ENCODE measurements at regions not wholly inside any gene's neighbourhood (a gene's known extent, or its start where the extent isn't known, plus 50 kb on each side); places are given as distances from the start of the nearest gene placed in this dataset.

GRCh38 chr4:28402751-28403150 lies 1542.1 kb downstream of the STIM2 start:
- TF ChIP-seq, protein P1, sequence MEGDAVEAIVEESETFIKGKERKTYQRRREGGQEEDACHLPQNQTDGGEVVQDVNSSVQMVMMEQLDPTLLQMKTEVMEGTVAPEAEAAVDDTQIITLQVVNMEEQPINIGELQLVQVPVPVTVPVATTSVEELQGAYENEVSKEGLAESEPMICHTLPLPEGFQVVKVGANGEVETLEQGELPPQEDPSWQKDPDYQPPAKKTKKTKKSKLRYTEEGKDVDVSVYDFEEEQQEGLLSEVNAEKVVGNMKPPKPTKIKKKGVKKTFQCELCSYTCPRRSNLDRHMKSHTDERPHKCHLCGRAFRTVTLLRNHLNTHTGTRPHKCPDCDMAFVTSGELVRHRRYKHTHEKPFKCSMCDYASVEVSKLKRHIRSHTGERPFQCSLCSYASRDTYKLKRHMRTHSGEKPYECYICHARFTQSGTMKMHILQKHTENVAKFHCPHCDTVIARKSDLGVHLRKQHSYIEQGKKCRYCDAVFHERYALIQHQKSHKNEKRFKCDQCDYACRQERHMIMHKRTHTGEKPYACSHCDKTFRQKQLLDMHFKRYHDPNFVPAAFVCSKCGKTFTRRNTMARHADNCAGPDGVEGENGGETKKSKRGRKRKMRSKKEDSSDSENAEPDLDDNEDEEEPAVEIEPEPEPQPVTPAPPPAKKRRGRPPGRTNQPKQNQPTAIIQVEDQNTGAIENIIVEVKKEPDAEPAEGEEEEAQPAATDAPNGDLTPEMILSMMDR (IDR thresholded peaks at IDR 0.05), result no peak
- TF ChIP-seq POLR2AphosphoS5 (IDR thresholded peaks at IDR 0.05) (no peak), POLR2A (IDR thresholded peaks at IDR 0.05) (no peak)
